HepG2 (cell line): ENCODE measurements at regions not wholly inside any gene's neighbourhood (a gene's known extent, or its start where the extent isn't known, plus 50 kb on each side); places are given as distances from the start of the nearest gene placed in this dataset.

Experiments used
- ATAC-seq: fragments of 200-7000 bp; cut with Tn5 transposase; 3 replicates; pipeline ENCODE4 v1.9.1; 2020; ENCODE audit warnings: mild to moderate bottlenecking, moderate library complexity
- BruUV-seq: library from RNA; stranded (reverse); fragments of 400-500 nt; replicated peaks from 2 replicates; lab custom pipeline; 2021; lab: Mats Ljungman, UMichigan
- CTCF ChIA-PET: fragments of 300-600 bp; formaldehyde crosslinking; extraction: SDS; loops from one replicate; lab custom pipeline; 2021; ENCODE audit warnings: low total read pairs, inconsistent platforms, low intra/inter-chr PET ratio; lab: Yijun Ruan, JAX
- POLR2A ChIA-PET: fragments of 350-600 bp; sonication (Branson Sonifier 250); formaldehyde crosslinking; loops from one replicate; lab custom pipeline; 2020; ENCODE audit warnings: antibody characterized with exemption, inconsistent platforms; lab: Yijun Ruan, JAX
- DNase-seq: peaks from one replicate; pipeline ENCODE4 v3.0.0-alpha.2; 2015; ENCODE audit warnings: low spot score
- FAIRE-seq: peaks from 3 replicates; lab custom pipeline; 2011; peaks lifted over from hg19 to GRCh38; lab: Jason Lieb, UNC
- H2AFZ ChIP-seq: one replicate; pipeline ENCODE4 v1.6.1; 2011; ENCODE audit warnings: low read length, inconsistent platforms
- H3K27ac ChIP-seq: fragments of 300-600 bp; 3 replicates; pipeline ENCODE4 v1.8.0; 2011; ENCODE audit warnings: mixed run types, mild to moderate bottlenecking, mixed read lengths, low read length, inconsistent platforms; ENCODE audit not compliant: insufficient read depth; ENCODE audit errors: extremely low read length
- H3K27me3 ChIP-seq, 2 experiments: fragments of 200-600 bp in 1 of 2; 2 replicates in 1 of 2; 3 replicates in 1 of 2; pipeline versions ENCODE4 v1.6.0 to v1.8.0; 2011; ENCODE audit warnings: low read length in 2 of 2, mild to moderate bottlenecking in 2 of 2, moderate library complexity in 2 of 2, inconsistent platforms in 1 of 2; ENCODE audit not compliant: insufficient read depth in 2 of 2, control insufficient read depth in 1 of 2
- H3K36me3 ChIP-seq, 2 experiments: fragments of 200-600 bp in 1 of 2; replicated peaks in 1 of 2; 2 replicates in 1 of 2; 3 replicates in 1 of 2; pipeline versions ENCODE4 v1.5.1 to v1.8.0; 2011; ENCODE audit warnings: low read length in 2 of 2, inconsistent platforms in 1 of 2; ENCODE audit not compliant: insufficient read depth in 2 of 2, control insufficient read depth in 1 of 2
- H3K4me1 ChIP-seq: 2 replicates; pipeline ENCODE4 v1.5.1; 2012; ENCODE audit warnings: low read length, inconsistent platforms; ENCODE audit not compliant: insufficient read depth
- H3K4me2 ChIP-seq: 2 replicates; pipeline ENCODE4 v1.6.0; 2011; ENCODE audit warnings: low read depth, low read length, inconsistent platforms
- H3K4me3 ChIP-seq, 3 experiments: fragments of 200-600 bp in 1 of 3; sonication (generic), shearing (Covaris generic) in 1 of 3; replicated peaks in 1 of 3; 2 replicates each; pipeline ENCODE4 v1.5.1; 2011 to 2016; ENCODE audit warnings: low read length in 3 of 3, inconsistent platforms in 2 of 3, low read depth in 2 of 3, mild to moderate bottlenecking in 2 of 3, control low read depth in 1 of 3, mixed read lengths in 1 of 3; ENCODE audit not compliant: insufficient read depth in 1 of 3
- H3K79me2 ChIP-seq: one replicate; pipeline ENCODE4 v1.6.1; 2011; ENCODE audit warnings: low read length, inconsistent platforms; ENCODE audit not compliant: insufficient read depth
- H3K9ac ChIP-seq: 2 replicates; pipeline ENCODE4 v1.6.0; 2011; ENCODE audit warnings: mild to moderate bottlenecking, low read depth, low read length, inconsistent platforms; ENCODE audit not compliant: insufficient read depth
- H3K9me3 ChIP-seq: 2 replicates; pipeline ENCODE4 v1.5.1; 2012; ENCODE audit warnings: mild to moderate bottlenecking, low read length
- H4K20me1 ChIP-seq: 2 replicates; pipeline ENCODE4 v1.6.0; 2011; ENCODE audit warnings: inconsistent platforms, mild to moderate bottlenecking, low read length, moderate library complexity; ENCODE audit not compliant: insufficient read depth
- ASH2L ChIP-seq: fragments of 300-600, 200-600 bp; sonication (generic); IDR thresholded peaks from 2 replicates; pipeline ENCODE4 v1.7.0; 2017; ENCODE audit warnings: low read depth, mild to moderate bottlenecking, moderate library complexity, mixed read lengths, low read length; ENCODE audit not compliant: insufficient read length
- ATRX ChIP-seq: sonication (generic); formaldehyde crosslinking; IDR thresholded peaks from 2 replicates; pipeline ENCODE4 v1.4.0; 2020; ENCODE audit warnings: missing genetic modification reagents, borderline replicate concordance
- CCAR2 ChIP-seq: fragments of 200-400 bp; formaldehyde crosslinking; optimal IDR thresholded peaks from 2 replicates; pipeline ENCODE3; 2018; ENCODE audit warnings: low read depth, mild to moderate bottlenecking, low read length, moderate library complexity
- ELF1 ChIP-seq: sonication (generic); formaldehyde crosslinking; IDR thresholded peaks from 2 replicates; pipeline ENCODE4 v1.4.0; 2020; ENCODE audit warnings: missing genetic modification reagents
- GATA4 ChIP-seq: sonication (generic); IDR thresholded peaks from 2 replicates; pipeline ENCODE4 v1.6.1; 2016; ENCODE audit warnings: antibody characterized with exemption, low read depth, borderline replicate concordance
- MAF1 ChIP-seq: sonication (generic); formaldehyde crosslinking; IDR thresholded peaks from 2 replicates; pipeline ENCODE4 v1.5.0; 2020; ENCODE audit warnings: missing genetic modification reagents, borderline replicate concordance
- MBNL3 ChIP-seq: fragments of 250-450 bp; sonication (Bioruptor Pico); conservative IDR thresholded peaks from 2 replicates; pipeline ENCODE4 v1.8.0; 2022; ENCODE audit warnings: mild to moderate bottlenecking, inconsistent platforms
- MIER3 ChIP-seq: IDR thresholded peaks from 2 replicates; pipeline ENCODE4 v1.6.1; 2016; ENCODE audit warnings: missing compliant biosample characterization, borderline replicate concordance
- MTA3 ChIP-seq: sonication (generic); formaldehyde crosslinking; IDR thresholded peaks from 2 replicates; pipeline ENCODE4 v1.4.0; 2020; ENCODE audit warnings: missing genetic modification reagents
- NKX3-1 ChIP-seq: sonication (generic); formaldehyde crosslinking; IDR thresholded peaks from 2 replicates; pipeline ENCODE4 v1.5.0; 2020; ENCODE audit warnings: missing genetic modification reagents
- SSRP1 ChIP-seq: IDR thresholded peaks from 2 replicates; pipeline ENCODE4 v1.6.1; 2016; ENCODE audit warnings: control low read depth
- ZC3H4 ChIP-seq: sonication (generic); formaldehyde crosslinking; IDR thresholded peaks from 2 replicates; pipeline ENCODE4 v1.4.0; 2020; ENCODE audit warnings: missing genetic modification reagents, borderline replicate concordance
- ZMAT3 ChIP-seq: sonication (generic); formaldehyde crosslinking; conservative IDR thresholded peaks from 2 replicates; pipeline ENCODE4 v1.7.0; 2021; ENCODE audit warnings: missing genetic modification reagents
- ZNF143 ChIP-seq: sonication (generic); formaldehyde crosslinking; IDR thresholded peaks from 2 replicates; pipeline ENCODE4 v1.4.0; 2020; ENCODE audit warnings: missing genetic modification reagents
- ZNF205 ChIP-seq: IDR thresholded peaks from 2 replicates; pipeline ENCODE4 v1.6.1; 2018; ENCODE audit warnings: missing biosample characterization, missing genetic modification reagents
- ZNF329 ChIP-seq: sonication (generic); formaldehyde crosslinking; IDR thresholded peaks from 2 replicates; pipeline ENCODE4 v1.9.0; 2021; ENCODE audit warnings: low read depth, mild to moderate bottlenecking, missing genetic modification reagents
- ZNF841 ChIP-seq: sonication (generic); formaldehyde crosslinking; IDR thresholded peaks from 2 replicates; pipeline ENCODE4 v1.8.1; 2023; ENCODE audit warnings: missing genetic modification reagents, borderline replicate concordance
- WGBS: methylation state at CpG from one replicate; pipeline ENCODE4 v1.1.6; 2017; ENCODE audit warnings: low lambda C conversion rate; 5-methylcytosine and 5-hydroxymethylcytosine counted together
- in situ Hi-C: cut with HindIII; loops from 2 replicates; pipeline ENCODE4 v1.10.0; 2017; ENCODE audit warnings: low pct_unique_long_range_greater_than_20kb; ENCODE audit not compliant: extremely low pct_ligation_motif_present
- intact Hi-C: fragments of 100-400 bp; cut with micrococcal nuclease; formaldehyde crosslinking; loops from one replicate; pipeline ENCODE4 v1.10.0; 2022; ENCODE audit not compliant: unreplicated experiment
- TF ChIP-seq, protein P1 (sequence below): IDR thresholded peaks from 2 replicates; pipeline ENCODE4 v1.6.1; 2012; ENCODE audit warnings: inconsistent platforms
- TF ChIP-seq, protein P2 (sequence below): sonication (generic); formaldehyde crosslinking; IDR thresholded peaks from 2 replicates; pipeline ENCODE4 v1.4.0; 2020; ENCODE audit warnings: missing genetic modification reagents, borderline replicate concordance
- TF ChIP-seq, protein P3 (sequence below): sonication (generic); formaldehyde crosslinking; IDR thresholded peaks from 2 replicates; pipeline ENCODE4 v1.8.1; 2022; ENCODE audit warnings: mild to moderate bottlenecking, missing genetic modification reagents
- TF ChIP-seq, protein P4 (sequence below): conservative IDR thresholded peaks from 2 replicates; pipeline ENCODE4 v1.6.1; 2018; ENCODE audit warnings: missing genetic modification reagents

DNA sequence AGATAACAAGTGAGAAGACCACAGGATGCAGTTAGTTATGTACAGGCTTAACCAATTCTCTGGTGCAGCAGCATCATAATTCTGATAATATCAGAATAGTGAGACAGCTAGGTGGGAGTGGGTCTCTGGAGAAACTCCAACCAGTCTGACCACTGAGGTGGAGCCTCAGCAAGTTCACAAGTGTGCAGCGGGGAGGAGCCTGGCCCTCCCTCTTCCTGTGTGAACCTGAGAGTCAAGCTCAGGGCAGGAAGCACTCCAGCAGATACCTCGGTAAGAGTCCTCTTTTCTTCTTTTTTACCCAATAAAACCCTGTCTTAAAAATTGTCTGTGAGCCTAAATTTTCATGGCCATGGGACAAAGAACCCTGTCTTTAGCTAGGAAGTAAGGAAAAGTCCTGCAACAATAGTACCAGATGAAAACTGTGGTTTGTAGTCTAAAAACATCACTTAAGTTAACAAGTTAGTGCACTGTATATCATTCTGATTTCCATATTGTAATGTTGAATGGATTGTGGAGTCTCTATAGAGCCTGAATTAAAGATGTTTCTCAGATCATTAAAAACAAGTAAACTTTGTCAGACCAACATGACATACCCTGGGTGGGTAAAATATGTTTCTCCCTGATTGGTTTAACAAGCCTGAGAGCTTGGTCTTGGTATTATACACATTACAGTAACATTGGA is 370.8 kb downstream of the TMEM182 start (continued):
- no peak for TF ChIP-seq ZMAT3 (CRISPR knock-in tag)
- no peak for TF ChIP-seq ZNF143
- TF ChIP-seq SSRP1: no peak
- TF ChIP-seq, protein P1, sequence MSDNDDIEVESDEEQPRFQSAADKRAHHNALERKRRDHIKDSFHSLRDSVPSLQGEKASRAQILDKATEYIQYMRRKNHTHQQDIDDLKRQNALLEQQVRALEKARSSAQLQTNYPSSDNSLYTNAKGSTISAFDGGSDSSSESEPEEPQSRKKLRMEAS: no peak
- TF ChIP-seq ZNF205 (CRISPR knock-in tag): no peak
- no peak for TF ChIP-seq MAF1 (CRISPR knock-in tag)
- TF ChIP-seq MIER3 (CRISPR knock-in tag): no peak
- no peak for TF ChIP-seq ATRX (CRISPR knock-in tag)
- no peak for TF ChIP-seq ELF1 (CRISPR knock-in tag)
- TF ChIP-seq, protein P2, sequence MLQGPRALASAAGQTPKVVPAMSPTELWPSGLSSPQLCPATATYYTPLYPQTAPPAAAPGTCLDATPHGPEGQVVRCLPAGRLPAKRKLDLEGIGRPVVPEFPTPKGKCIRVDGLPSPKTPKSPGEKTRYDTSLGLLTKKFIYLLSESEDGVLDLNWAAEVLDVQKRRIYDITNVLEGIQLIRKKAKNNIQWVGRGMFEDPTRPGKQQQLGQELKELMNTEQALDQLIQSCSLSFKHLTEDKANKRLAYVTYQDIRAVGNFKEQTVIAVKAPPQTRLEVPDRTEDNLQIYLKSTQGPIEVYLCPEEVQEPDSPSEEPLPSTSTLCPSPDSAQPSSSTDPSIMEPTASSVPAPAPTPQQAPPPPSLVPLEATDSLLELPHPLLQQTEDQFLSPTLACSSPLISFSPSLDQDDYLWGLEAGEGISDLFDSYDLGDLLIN: no peak

DNA sequence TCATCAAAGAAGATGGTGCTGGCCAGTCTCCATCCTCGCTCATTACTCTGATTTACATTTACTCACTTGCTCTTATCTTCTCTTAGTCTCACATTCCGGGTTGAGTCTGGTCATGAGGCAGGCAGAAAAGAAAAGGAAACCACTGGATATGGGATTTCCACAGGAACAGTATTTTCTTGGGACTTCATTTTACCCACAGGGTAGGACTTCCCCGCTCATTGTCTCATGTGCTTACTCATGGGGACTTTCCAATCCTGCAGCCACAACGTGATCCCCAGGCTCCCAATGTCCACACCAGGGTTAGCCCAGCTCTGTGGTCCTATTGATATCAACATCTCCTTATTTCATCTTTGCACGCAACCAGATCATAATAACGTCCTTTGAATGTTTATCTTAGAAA is 373.8 kb downstream of the TMEM182 start:
- Histone ChIP-seq H4K20me1 (no peaks in the 10 kb centered on the region), H3K4me1 (no peaks in the 10 kb centered on the region), H3K79me2 (no peaks in the 10 kb centered on the region), H3K4me2 (no peak overlapping the region), H3K36me3 (no peaks in the 10 kb centered on the region), H3K27ac (no peak overlapping the region), H3K9me3 (peaks cover 16% of the 10 kb centered on the region; the same call in 1 of the 2 replicates), H2AFZ (no peak overlapping the region), H3K9ac (no peak overlapping the region), H3K4me3 (no peak overlapping the region), H3K27me3 (no peaks in the 10 kb centered on the region)
- no TSS peak for BruUV-seq
- FAIRE-seq (no peak), DNase-seq (no peak), ATAC-seq (no peak)
- intact Hi-C loops (no loop called here), in situ Hi-C loops (no loop called here)
- WGBS: 13% methylated on average over 6 of the region's 6 CpGs
- POLR2A ChIA-PET: no interaction called here
- CTCF ChIA-PET: no interaction called here
- TF ChIP-seq ZC3H4 (CRISPR knock-in tag): no peak
- TF ChIP-seq, protein P3, sequence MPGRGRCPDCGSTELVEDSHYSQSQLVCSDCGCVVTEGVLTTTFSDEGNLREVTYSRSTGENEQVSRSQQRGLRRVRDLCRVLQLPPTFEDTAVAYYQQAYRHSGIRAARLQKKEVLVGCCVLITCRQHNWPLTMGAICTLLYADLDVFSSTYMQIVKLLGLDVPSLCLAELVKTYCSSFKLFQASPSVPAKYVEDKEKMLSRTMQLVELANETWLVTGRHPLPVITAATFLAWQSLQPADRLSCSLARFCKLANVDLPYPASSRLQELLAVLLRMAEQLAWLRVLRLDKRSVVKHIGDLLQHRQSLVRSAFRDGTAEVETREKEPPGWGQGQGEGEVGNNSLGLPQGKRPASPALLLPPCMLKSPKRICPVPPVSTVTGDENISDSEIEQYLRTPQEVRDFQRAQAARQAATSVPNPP (CRISPR knock-in tag): no peak
- TF ChIP-seq GATA4: no peak
- TF ChIP-seq ZNF143: no peak
- TF ChIP-seq NKX3-1: no peak
- TF ChIP-seq MBNL3: no peak
- TF ChIP-seq MTA3 (CRISPR knock-in tag): no peak
- no peak for TF ChIP-seq CCAR2
- TF ChIP-seq ASH2L: no peak
- TF ChIP-seq, protein P4, sequence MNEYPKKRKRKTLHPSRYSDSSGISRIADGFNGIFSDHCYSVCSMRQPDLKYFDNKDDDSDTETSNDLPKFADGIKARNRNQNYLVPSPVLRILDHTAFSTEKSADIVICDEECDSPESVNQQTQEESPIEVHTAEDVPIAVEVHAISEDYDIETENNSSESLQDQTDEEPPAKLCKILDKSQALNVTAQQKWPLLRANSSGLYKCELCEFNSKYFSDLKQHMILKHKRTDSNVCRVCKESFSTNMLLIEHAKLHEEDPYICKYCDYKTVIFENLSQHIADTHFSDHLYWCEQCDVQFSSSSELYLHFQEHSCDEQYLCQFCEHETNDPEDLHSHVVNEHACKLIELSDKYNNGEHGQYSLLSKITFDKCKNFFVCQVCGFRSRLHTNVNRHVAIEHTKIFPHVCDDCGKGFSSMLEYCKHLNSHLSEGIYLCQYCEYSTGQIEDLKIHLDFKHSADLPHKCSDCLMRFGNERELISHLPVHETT (CRISPR knock-in tag): no peak
- no peak for TF ChIP-seq ZNF329 (CRISPR knock-in tag)
- no peak for TF ChIP-seq ZNF841 (CRISPR knock-in tag)
